K562 (cell line): ENCODE measurements at regions not wholly inside any gene's neighbourhood (a gene's known extent, or its start where the extent isn't known, plus 50 kb on each side); places are given as distances from the start of the nearest gene placed in this dataset.

Experiments
- ATAC-seq: fragments of 200-7000 bp; cut with Tn5 transposase; 3 replicates; pipeline ENCODE4 v1.9.1; 2020; ENCODE audit warnings: moderate library complexity
- BruUV-seq: library from RNA; stranded (reverse); fragments of 400-500 nt; replicated peaks from 2 replicates; lab custom pipeline; 2021; lab: Mats Ljungman, UMichigan
- CTCF ChIA-PET: fragments of 300-600 bp; formaldehyde crosslinking; extraction: SDS; loops from one replicate; lab custom pipeline; 2021; ENCODE audit warnings: low intra/inter-chr PET ratio; lab: Yijun Ruan, JAX
- POLR2A ChIA-PET: fragments of 300-600, 350-650 bp; sonication (Branson Sonifier 250); formaldehyde crosslinking; extraction: SDS; loops from one replicate; lab custom pipeline; 2021; ENCODE audit warnings: antibody characterized with exemption, inconsistent platforms; lab: Yijun Ruan, JAX
- DNase-seq, 4 experiments: peaks; one replicate each; pipeline versions ENCODE4 v3.0.0 to v3.0.0-alpha.2; 2011 to 2018; ENCODE audit warnings: low spot score in 3 of 4, mixed read lengths in 3 of 4; ENCODE audit errors: extremely low read depth in 1 of 4
- FAIRE-seq: peaks from 2 replicates; lab custom pipeline; 2011; peaks lifted over from hg19 to GRCh38; lab: Jason Lieb, UNC
- H2AFZ ChIP-seq: 2 replicates; pipeline ENCODE4 v1.6.0; 2011; ENCODE audit warnings: low read depth, low read length, control low read depth, inconsistent platforms
- H3K27ac ChIP-seq: fragments of 200-600 bp; 3 replicates; pipeline ENCODE4 v1.8.0; 2011; ENCODE audit warnings: low read depth, mild to moderate bottlenecking, control low read depth, inconsistent platforms, low read length, moderate library complexity, mixed read lengths; ENCODE audit errors: extremely low read depth
- H3K27me3 ChIP-seq, 2 experiments: fragments of 300-600 bp in 1 of 2; 2 replicates in 1 of 2; 3 replicates in 1 of 2; pipeline versions ENCODE4 v1.6.0 to v1.8.0; 2011; ENCODE audit warnings: inconsistent platforms in 2 of 2, low read length in 2 of 2, mild to moderate bottlenecking in 1 of 2, mixed read lengths in 1 of 2, moderate library complexity in 1 of 2; ENCODE audit not compliant: control insufficient read depth in 2 of 2, insufficient read depth in 2 of 2
- H3K36me3 ChIP-seq: fragments of 300-600 bp; 3 replicates; pipeline ENCODE4 v1.8.0; 2011; ENCODE audit warnings: mild to moderate bottlenecking, low read length, inconsistent platforms; ENCODE audit not compliant: control insufficient read depth, insufficient read depth
- H3K4me1 ChIP-seq, 2 experiments: fragments of 200-600 bp in 1 of 2; replicated peaks in 1 of 2; 2 replicates in 1 of 2; 3 replicates in 1 of 2; pipeline versions ENCODE4 v1.5.1 to v1.8.0; 2011; ENCODE audit warnings: inconsistent platforms in 2 of 2, low read length in 2 of 2, mild to moderate bottlenecking in 1 of 2, mixed read lengths in 1 of 2, moderate library complexity in 1 of 2; ENCODE audit not compliant: control insufficient read depth in 2 of 2, insufficient read depth in 2 of 2
- H3K4me2 ChIP-seq: 2 replicates; pipeline ENCODE4 v1.6.1; 2011; ENCODE audit warnings: low read length, control low read depth, inconsistent platforms, mixed read lengths; ENCODE audit not compliant: insufficient read depth
- H3K4me3 ChIP-seq: fragments of 200-600 bp; sonication (generic), shearing (Covaris generic); 2 replicates; pipeline ENCODE4 v1.5.1; 2016; ENCODE audit warnings: control low read depth, inconsistent platforms
- H3K79me2 ChIP-seq: fragments of 200-600 bp; 3 replicates; pipeline ENCODE4 v1.8.0; 2011; ENCODE audit warnings: low read length, inconsistent platforms; ENCODE audit not compliant: control insufficient read depth, insufficient read depth
- H3K9ac ChIP-seq, 2 experiments: 2 replicates each; pipeline versions ENCODE4 v1.6.0 to v1.6.1; 2011; ENCODE audit warnings: low read depth in 2 of 2, low read length in 2 of 2, control low read depth in 1 of 2, inconsistent platforms in 1 of 2, mild to moderate bottlenecking in 1 of 2, mixed read lengths in 1 of 2; ENCODE audit not compliant: insufficient read depth in 1 of 2
- H3K9me1 ChIP-seq: one replicate; pipeline ENCODE4 v1.6.0; 2011; ENCODE audit warnings: inconsistent platforms, mild to moderate bottlenecking, low read length, moderate library complexity; ENCODE audit not compliant: control insufficient read depth, insufficient read depth
- H3K9me3 ChIP-seq: replicated peaks from 2 replicates; pipeline ENCODE4 v1.5.1; 2011; ENCODE audit warnings: low read depth, low read length, inconsistent platforms; ENCODE audit not compliant: control insufficient read depth, insufficient read depth
- H4K20me1 ChIP-seq: replicated peaks from 2 replicates; pipeline ENCODE4 v1.6.1; 2011; ENCODE audit warnings: low read length, inconsistent platforms, mixed read lengths; ENCODE audit not compliant: control insufficient read depth, insufficient read depth
- CBX1 ChIP-seq: sonication (generic); IDR thresholded peaks from 2 replicates; pipeline ENCODE4 v1.6.1; 2016; ENCODE audit warnings: antibody characterized with exemption, low read depth, mild to moderate bottlenecking
- CLOCK ChIP-seq: fragments of 250-450 bp; sonication (Bioruptor Pico); IDR thresholded peaks from 2 replicates; pipeline ENCODE4 v1.4.0; 2020; ENCODE audit warnings: mild to moderate bottlenecking, moderate library complexity, borderline replicate concordance
- GABPB1 ChIP-seq: sonication (generic); formaldehyde crosslinking; IDR thresholded peaks from 2 replicates; pipeline ENCODE4 v1.8.0; 2022; ENCODE audit warnings: mild to moderate bottlenecking, missing genetic modification reagents
- GTF2F1 ChIP-seq: IDR thresholded peaks from 2 replicates; pipeline ENCODE4 v1.6.1; 2011; ENCODE audit warnings: low read depth, low read length, improper control_type of control experiment
- HNRNPK ChIP-seq: fragments of 200-400 bp; formaldehyde crosslinking; IDR thresholded peaks from one replicate; pipeline ENCODE4 v1.6.1; 2018; ENCODE audit warnings: mild to moderate bottlenecking, low read depth, low read length; ENCODE audit not compliant: poor library complexity, severe bottlenecking
- ZHX1 ChIP-seq: fragments of 150-350 bp; conservative IDR thresholded peaks from 2 replicates; pipeline ENCODE4 v1.6.1; 2014; ENCODE audit warnings: low read length
- ZNF133 ChIP-seq: fragments of 250-450 bp; sonication (Bioruptor Pico); IDR thresholded peaks from 2 replicates; pipeline ENCODE4 v1.4.0; 2020; ENCODE audit warnings: mild to moderate bottlenecking
- ZNF175 ChIP-seq: fragments of 200-800 bp; sonication (Bioruptor generic); IDR thresholded peaks from 2 replicates; pipeline ENCODE4 v1.6.1; 2016; ENCODE audit warnings: low read depth, mild to moderate bottlenecking, missing genetic modification characterization, missing compliant biosample characterization
- WGBS: fragments of 100-300 bp; shearing (Covaris generic); methylation state at CpG from one replicate; pipeline ENCODE4 v1.1.6; 2016; ENCODE audit warnings: low coverage, mixed read lengths; ENCODE audit not compliant: insufficient coverage; ENCODE audit errors: missing lambda C conversion rate; 5-methylcytosine and 5-hydroxymethylcytosine counted together
- in situ Hi-C: fragments of 300-500 bp; cut with MboI; formaldehyde crosslinking; loops from 4 replicates; pipeline ENCODE4 v1.15.0; 2018; ENCODE audit warnings: inconsistent platforms, mixed read lengths
- intact Hi-C: fragments of 100-400 bp; cut with micrococcal nuclease; formaldehyde crosslinking; loops from 2 replicates; pipeline ENCODE4 v1.14.2; 2022

- Histone ChIP-seq H3K36me3 (no peaks in the 10 kb centered on the region), H2AFZ (no peak overlapping the region), H3K9me3 (0 out of 2 replicates have a peak, but pooled peaks cover 1% of the 10 kb centered on the region), H3K79me2 (no peaks in the 10 kb centered on the region), H3K27me3 (no peaks in the 10 kb centered on the region), H4K20me1 (no peaks in the 10 kb centered on the region), H3K4me2 (no peak overlapping the region), H3K9ac (no peak overlapping the region), H3K4me3 (no peak overlapping the region), H3K9me1 (no peaks in the 10 kb centered on the region), H3K4me1 (no peaks in the 10 kb centered on the region), H3K27ac (no peak overlapping the region)
- under 1% methylated on average over 7 of the region's 7 CpGs for WGBS
- DNase-seq (no peak), FAIRE-seq (no peak), ATAC-seq (no peak)
- ChIA-PET CTCF (no interaction called here), POLR2A (no interaction called here)
- in situ Hi-C loops (no loop called here), intact Hi-C loops (no loop called here)
- BruUV-seq: no TSS peak
- no peak for TF ChIP-seq GABPB1 (CRISPR knock-in tag)
Observed at GRCh38 chr7:113806633-113807327, 112.0 kb downstream of the PPP1R3A start.

- POLR2A ChIA-PET: no interaction called here
- DNase-seq: no peak
- no TSS peak for BruUV-seq
- TF ChIP-seq ZNF133 (CRISPR knock-in tag): no peak
- no peak for TF ChIP-seq GTF2F1
- no peak for TF ChIP-seq CLOCK (CRISPR knock-in tag)
- TF ChIP-seq ZNF175: no peak
- no peak for TF ChIP-seq CBX1
- TF ChIP-seq ZHX1: no peak
- no peak for TF ChIP-seq HNRNPK
Observed at GRCh38 chr7:113805976-113806375, 112.8 kb downstream of the PPP1R3A start.

More at GRCh38 chr7:113805976-113806375, 112.8 kb downstream of the PPP1R3A start:
- FAIRE-seq (no peak), ATAC-seq (no peak)
- no peak overlapping the region for H3K9ac ChIP-seq
- no peak overlapping the region for H3K4me2 ChIP-seq
- no peaks in the 10 kb centered on the region for H3K79me2 ChIP-seq
- H4K20me1 ChIP-seq: no peaks in the 10 kb centered on the region
- H3K36me3 ChIP-seq: no peaks in the 10 kb centered on the region
- in situ Hi-C loops: no loop called here
- intact Hi-C loops: no loop called here
- CTCF ChIA-PET: no interaction called here
- no peak overlapping the region for H3K27ac ChIP-seq
- no peaks in the 10 kb centered on the region for H3K27me3 ChIP-seq
- H2AFZ ChIP-seq: no peak overlapping the region
- H3K4me3 ChIP-seq: no peak overlapping the region
- H3K4me1 ChIP-seq: no peaks in the 10 kb centered on the region
- no peaks in the 10 kb centered on the region for H3K9me1 ChIP-seq
- H3K9me3 ChIP-seq: 0 out of 2 replicates have a peak, but pooled peaks cover 1% of the 10 kb centered on the region
- 0% methylated on average over 1 of the region's 1 CpG for whole genome bisulfite sequencing
